ENCODE measurements at regions not wholly inside any gene's neighbourhood (a gene's known extent, or its start where the extent isn't known, plus 50 kb on each side); places are given as distances from the start of the nearest gene placed in this dataset.

GRCh38 chr6:94036024-94036423 lies 616.7 kb upstream of the EPHA7 start:
- TF ChIP-seq POLR2A (IDR thresholded peaks at IDR 0.05) (no peak), CTCF (IDR thresholded peaks at IDR 0.05 in 8 of 11, conservative IDR thresholded peaks at IDR 0.05 in 3 of 11) (no peak), POLR2AphosphoS5 (IDR thresholded peaks at IDR 0.05) (no peak)
